H1 (cell line): ENCODE measurements at regions not wholly inside any gene's neighbourhood (a gene's known extent, or its start where the extent isn't known, plus 50 kb on each side); places are given as distances from the start of the nearest gene placed in this dataset.

Experiments
- CTCF ChIA-PET: fragments of 300-600 bp; sonication (Branson Sonifier 250); formaldehyde crosslinking; loops from one replicate; lab custom pipeline; 2021; ENCODE audit not compliant: partially characterized antibody; lab: Charles Lee
- POLR2A ChIA-PET: fragments of 300-600 bp; sonication (Branson Sonifier 250); formaldehyde crosslinking; loops from one replicate; lab custom pipeline; 2021; ENCODE audit warnings: inconsistent platforms; ENCODE audit not compliant: partially characterized antibody; lab: Charles Lee
- DNase-seq, 2 experiments: peaks; one replicate each; pipeline versions ENCODE4 v3.0.0 to v3.0.0-alpha.2; 2010 to 2022; ENCODE audit warnings: low spot score in 2 of 2, low read depth in 1 of 2, mixed read lengths in 1 of 2
- FAIRE-seq: peaks from 2 replicates; lab custom pipeline; 2011; peaks lifted over from hg19 to GRCh38; lab: Jason Lieb, UNC
- H2AFZ ChIP-seq: 2 replicates; pipeline ENCODE4 v1.8.1; 2012; ENCODE audit warnings: low read length, inconsistent platforms
- H2AK5ac ChIP-seq: 2 replicates; pipeline ENCODE4 v1.6.1; 2013; ENCODE audit warnings: low read depth, low read length
- H2BK120ac ChIP-seq: replicated peaks from 2 replicates; pipeline ENCODE3; 2013; ENCODE audit warnings: low read depth, low read length, inconsistent platforms
- H2BK12ac ChIP-seq: 2 replicates; pipeline ENCODE4 v1.6.1; 2013; ENCODE audit warnings: low read depth, low read length
- H2BK15ac ChIP-seq: 2 replicates; pipeline ENCODE4 v1.6.1; 2013; ENCODE audit warnings: low read length
- H2BK20ac ChIP-seq: 2 replicates; pipeline ENCODE4 v1.6.1; 2013; ENCODE audit warnings: low read length
- H2BK5ac ChIP-seq: 2 replicates; pipeline ENCODE4 v1.6.1; 2013; ENCODE audit warnings: low read depth, low read length
- H3K14ac ChIP-seq: 2 replicates; pipeline ENCODE4 v1.6.1; 2013; ENCODE audit warnings: inconsistent platforms; ENCODE audit not compliant: insufficient read length
- H3K18ac ChIP-seq: 2 replicates; pipeline ENCODE4 v1.6.1; 2013; ENCODE audit warnings: low read length; ENCODE audit errors: extremely low read depth
- H3K23ac ChIP-seq: 2 replicates; pipeline ENCODE4 v1.6.1; 2013; ENCODE audit warnings: inconsistent platforms; ENCODE audit not compliant: insufficient read length
- H3K23me2 ChIP-seq: 2 replicates; pipeline ENCODE4 v1.6.1; 2013; ENCODE audit warnings: low read depth, low read length
- H3K27ac ChIP-seq: 2 replicates; pipeline ENCODE4 v1.6.1; 2011; ENCODE audit warnings: low read depth, low read length, inconsistent platforms
- H3K27me3 ChIP-seq, 4 experiments: replicated peaks in 1 of 4; 1 replicate in 1 of 4; 2 replicates in 3 of 4; pipeline versions ENCODE4 v1.6.1 to v1.8.1; 2011 to 2013; ENCODE audit warnings: low read length in 3 of 4, mild to moderate bottlenecking in 3 of 4, inconsistent platforms in 2 of 4, mixed read lengths in 2 of 4, moderate library complexity in 1 of 4; ENCODE audit not compliant: control insufficient read depth in 3 of 4, insufficient read depth in 3 of 4; ENCODE audit errors: extremely low read depth in 1 of 4
- H3K36me3 ChIP-seq, 4 experiments: 2 replicates each; pipeline versions ENCODE4 v1.6.1 to v1.8.1; 2011 to 2013; ENCODE audit warnings: mild to moderate bottlenecking in 4 of 4, low read length in 3 of 4, moderate library complexity in 2 of 4, control low read depth in 1 of 4, inconsistent platforms in 1 of 4; ENCODE audit not compliant: insufficient read depth in 4 of 4, control insufficient read depth in 2 of 4
- H3K4ac ChIP-seq: replicated peaks from 2 replicates; pipeline ENCODE3; 2013; ENCODE audit warnings: low read length, low read depth, mixed read lengths, inconsistent platforms; ENCODE audit not compliant: insufficient read length
- H3K4me1 ChIP-seq, 4 experiments: replicated peaks in 1 of 4; 1 replicate in 1 of 4; 2 replicates in 3 of 4; pipeline versions ENCODE4 v1.6.1 to v1.8.1; 2011 to 2013; ENCODE audit warnings: low read length in 3 of 4, inconsistent platforms in 2 of 4, mixed read lengths in 1 of 4; ENCODE audit not compliant: insufficient read depth in 4 of 4, control insufficient read depth in 3 of 4
- H3K4me2 ChIP-seq, 2 experiments: 2 replicates each; pipeline versions ENCODE4 v1.6.1 to v1.8.1; 2011 to 2013; ENCODE audit warnings: low read depth in 2 of 2, low read length in 2 of 2, control low read depth in 1 of 2, inconsistent platforms in 1 of 2, mild to moderate bottlenecking in 1 of 2; ENCODE audit not compliant: insufficient read depth in 1 of 2
- H3K4me3 ChIP-seq, 4 experiments: fragments of 200-600, 300-600 bp in 1 of 4; sonication (generic), shearing (Covaris generic), sonication (Bioruptor Twin) in 1 of 4; 2 replicates each; pipeline versions ENCODE4 v1.5.1 to v1.8.1; 2011 to 2016; ENCODE audit warnings: low read length in 4 of 4, low read depth in 3 of 4, control low read depth in 2 of 4, inconsistent platforms in 2 of 4, mild to moderate bottlenecking in 2 of 4, mixed read lengths in 1 of 4, moderate library complexity in 1 of 4; ENCODE audit not compliant: insufficient read depth in 2 of 4; ENCODE audit errors: extremely low read depth in 1 of 4
- H3K56ac ChIP-seq: replicated peaks from 2 replicates; pipeline ENCODE3; 2013; ENCODE audit warnings: low read depth, mild to moderate bottlenecking, mixed read lengths, low read length, inconsistent platforms; ENCODE audit not compliant: insufficient read length
- H3K79me1 ChIP-seq: 2 replicates; pipeline ENCODE4 v1.6.1; 2013; ENCODE audit warnings: low read depth, low read length, control low read depth
- H3K79me2 ChIP-seq, 2 experiments: 2 replicates each; pipeline versions ENCODE4 v1.6.1 to v1.8.1; 2012 to 2013; ENCODE audit warnings: low read length in 2 of 2, mild to moderate bottlenecking in 2 of 2, inconsistent platforms in 1 of 2; ENCODE audit not compliant: insufficient read depth in 2 of 2, control insufficient read depth in 1 of 2
- H3K9ac ChIP-seq, 4 experiments: replicated peaks in 1 of 4; 1 replicate in 1 of 4; 2 replicates in 3 of 4; pipeline versions ENCODE4 v1.6.1 to v1.8.1; 2011 to 2013; ENCODE audit warnings: low read depth in 3 of 4, low read length in 3 of 4, control low read depth in 2 of 4, mild to moderate bottlenecking in 2 of 4, moderate library complexity in 2 of 4, inconsistent platforms in 1 of 4; ENCODE audit errors: extremely low read depth in 1 of 4
- H3K9me3 ChIP-seq, 2 experiments: 2 replicates each; pipeline versions ENCODE4 v1.6.1 to v1.8.1; 2012 to 2013; ENCODE audit warnings: mild to moderate bottlenecking in 2 of 2, moderate library complexity in 2 of 2, control low read depth in 1 of 2, inconsistent platforms in 1 of 2, low read depth in 1 of 2, low read length in 1 of 2, mixed read lengths in 1 of 2; ENCODE audit not compliant: insufficient read depth in 2 of 2
- H4K20me1 ChIP-seq, 2 experiments: replicated peaks in 1 of 2; 2 replicates each; pipeline versions ENCODE3 to v1.8.1; 2011 to 2013; ENCODE audit warnings: inconsistent platforms in 2 of 2, low read length in 2 of 2, mild to moderate bottlenecking in 1 of 2; ENCODE audit not compliant: insufficient read depth in 2 of 2, control insufficient read depth in 1 of 2
- H4K5ac ChIP-seq: 2 replicates; pipeline ENCODE4 v1.6.1; 2013; ENCODE audit warnings: low read length, low read depth, mixed read lengths, inconsistent platforms; ENCODE audit not compliant: insufficient read length
- H4K8ac ChIP-seq: 2 replicates; pipeline ENCODE4 v1.8.0; 2013; ENCODE audit warnings: mild to moderate bottlenecking, moderate library complexity, low read length, inconsistent platforms; ENCODE audit not compliant: insufficient read depth; ENCODE audit errors: extremely low read depth
- H4K91ac ChIP-seq: replicated peaks from 2 replicates; pipeline ENCODE3; 2013; ENCODE audit warnings: low read length, mixed read lengths, inconsistent platforms; ENCODE audit not compliant: insufficient read length
- CBX8 ChIP-seq: fragments of 300-800, 300-1000 bp; sonication (generic); IDR thresholded peaks from 2 replicates; pipeline ENCODE4 v1.7.1; 2016; ENCODE audit warnings: low read depth, low read length, borderline replicate concordance
- CREB1 ChIP-seq: IDR thresholded peaks from 2 replicates; pipeline ENCODE4 v1.6.1; 2012; ENCODE audit warnings: inconsistent platforms
- HDAC6 ChIP-seq: IDR thresholded peaks from one replicate; pipeline ENCODE4 v1.7.1; 2012; ENCODE audit warnings: low read depth, mild to moderate bottlenecking, inconsistent platforms, low read length, moderate library complexity
- MAX ChIP-seq: IDR thresholded peaks from 2 replicates; pipeline ENCODE4 v1.6.1; 2012; ENCODE audit warnings: inconsistent platforms
- NANOG ChIP-seq: IDR thresholded peaks from 2 replicates; pipeline ENCODE4 v1.6.1; 2011; ENCODE audit warnings: low read length, low read depth, mild to moderate bottlenecking, inconsistent platforms; ENCODE audit not compliant: insufficient read depth, poor library complexity, severe bottlenecking
- POLR2A ChIP-seq, 2 experiments: IDR thresholded peaks; 1 replicate in 1 of 2; 2 replicates in 1 of 2; pipeline ENCODE4 v1.6.1; 2011; ENCODE audit warnings: low read depth in 2 of 2, low read length in 2 of 2, mild to moderate bottlenecking in 2 of 2; ENCODE audit errors: control extremely low read depth in 1 of 2
- RFX5 ChIP-seq: IDR thresholded peaks from 2 replicates; pipeline ENCODE4 v1.6.1; 2011; ENCODE audit warnings: low read depth, low read length, improper control_type of control experiment, borderline replicate concordance
- RNF2 ChIP-seq: fragments of 200-900, 300-1000 bp; sonication (generic); IDR thresholded peaks from 2 replicates; pipeline ENCODE4 v1.7.1; 2016; ENCODE audit warnings: borderline replicate concordance, low read depth, mild to moderate bottlenecking, antibody characterized with exemption, low read length; ENCODE audit not compliant: poor library complexity, severe bottlenecking; ENCODE audit errors: missing control alignments
- SIN3A ChIP-seq, 2 experiments: IDR thresholded peaks in 1 of 2; conservative IDR thresholded peaks in 1 of 2; 2 replicates each; pipeline ENCODE4 v1.6.1; 2011 to 2012; ENCODE audit warnings: low read length in 2 of 2, improper control_type of control experiment in 1 of 2, low read depth in 1 of 2, mild to moderate bottlenecking in 1 of 2
- SIRT6 ChIP-seq: IDR thresholded peaks from one replicate; pipeline ENCODE4 v1.7.1; 2012; ENCODE audit warnings: low read length, inconsistent platforms

GRCh38 chr1:163877016-163877415, 555.3 kb downstream of the NUF2 start:
- Histone ChIP-seq H4K8ac (no peak overlapping the region), H4K91ac (no peak overlapping the region), H3K18ac (no peak overlapping the region), H4K5ac (no peak overlapping the region), H2AK5ac (no peak overlapping the region), H3K4me3 (no peak overlapping the region), H3K9ac (no peak overlapping the region), H3K9me3 (no peaks in the 10 kb centered on the region), H2BK120ac (no peak overlapping the region), H3K23ac (no peak overlapping the region), H3K79me1 (no peaks in the 10 kb centered on the region), H2BK5ac (no peak overlapping the region), H3K14ac (no peak overlapping the region), H3K36me3 (no peaks in the 10 kb centered on the region), H3K4ac (no peak overlapping the region), H3K27ac (no peak overlapping the region), H2BK20ac (no peak overlapping the region), H2AFZ (no peak overlapping the region), H3K56ac (no peak overlapping the region), H2BK15ac (no peak overlapping the region), H3K27me3 (peaks cover 0 to 1% (median 0%) of the 10 kb centered on the region in 4 experiments; a peak in 1 of 7 replicates), H3K4me1 (peaks cover 0 to 7% (median 3%) of the 10 kb centered on the region in 4 experiments; a peak in 2 of 7 replicates), H2BK12ac (no peak overlapping the region), H3K79me2 (no peaks in the 10 kb centered on the region), H4K20me1 (no peaks in the 10 kb centered on the region), H3K4me2 (no peak overlapping the region), H3K23me2 (no peaks in the 10 kb centered on the region)
- DNase-seq (no peak), FAIRE-seq (no peak)
- CTCF ChIA-PET: no interaction called here
- TF ChIP-seq MAX: no peak
- no peak for TF ChIP-seq POLR2A (IDR thresholded peaks at IDR 0.05; ENCODE audit: control extremely low read depth in 1 of 2, low read depth in 2 of 2, low read length in 2 of 2)
- TF ChIP-seq CBX8: no peak
- TF ChIP-seq SIRT6: no peak
- TF ChIP-seq HDAC6: no peak
- no peak for TF ChIP-seq SIN3A (conservative IDR thresholded peaks at IDR 0.05 in 1 of 2, IDR thresholded peaks at IDR 0.05 in 1 of 2; ENCODE audit: low read depth in 1 of 2, low read length in 2 of 2)
- no peak for TF ChIP-seq RNF2
- TF ChIP-seq RFX5: no peak
- no peak for TF ChIP-seq NANOG
- no peak for TF ChIP-seq CREB1
- POLR2A ChIA-PET: no interaction called here
